ENCODE measurements at regions not wholly inside any gene's neighbourhood (a gene's known extent, or its start where the extent isn't known, plus 50 kb on each side); places are given as distances from the start of the nearest gene placed in this dataset.

DNA sequence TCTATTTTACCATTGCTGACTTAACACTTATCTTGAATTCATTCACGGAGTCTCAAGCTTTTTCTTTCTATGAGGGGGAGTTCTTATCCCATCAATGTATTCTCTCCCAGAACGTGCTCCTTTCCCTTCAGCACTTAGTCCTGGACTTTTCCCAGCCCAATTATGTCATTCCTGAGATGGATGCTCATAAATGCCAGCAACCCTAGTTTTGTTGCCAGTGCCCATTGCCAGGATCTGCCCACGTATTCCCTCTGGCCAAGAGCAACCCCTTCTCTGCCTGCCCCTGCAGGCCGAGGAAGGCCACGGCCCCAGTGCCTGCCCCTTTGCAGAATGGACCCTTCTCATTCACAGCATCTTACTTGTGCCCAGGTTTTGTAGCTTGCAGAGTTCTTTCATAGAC, 67.4 kb upstream of the PPP1R3C start:
- no peak for TF ChIP-seq POLR2A (IDR thresholded peaks at IDR 0.05; ENCODE audit: low read depth)
- TF ChIP-seq CTCF (IDR thresholded peaks at IDR 0.05): no peak
- TF ChIP-seq POLR2AphosphoS5 (IDR thresholded peaks at IDR 0.05): no peak
- TF ChIP-seq EP300 (IDR thresholded peaks at IDR 0.05): no peak
